ENCODE measurements at regions not wholly inside any gene's neighbourhood (a gene's known extent, or its start where the extent isn't known, plus 50 kb on each side); places are given as distances from the start of the nearest gene placed in this dataset.

GRCh38 chr13:72473321-72473720 lies 254.1 kb downstream of the MZT1 start:
- no peak overlapping the region for H3K27ac ChIP-seq
- no peak for TF ChIP-seq CTCF (conservative IDR thresholded peaks at IDR 0.05)

DNA sequence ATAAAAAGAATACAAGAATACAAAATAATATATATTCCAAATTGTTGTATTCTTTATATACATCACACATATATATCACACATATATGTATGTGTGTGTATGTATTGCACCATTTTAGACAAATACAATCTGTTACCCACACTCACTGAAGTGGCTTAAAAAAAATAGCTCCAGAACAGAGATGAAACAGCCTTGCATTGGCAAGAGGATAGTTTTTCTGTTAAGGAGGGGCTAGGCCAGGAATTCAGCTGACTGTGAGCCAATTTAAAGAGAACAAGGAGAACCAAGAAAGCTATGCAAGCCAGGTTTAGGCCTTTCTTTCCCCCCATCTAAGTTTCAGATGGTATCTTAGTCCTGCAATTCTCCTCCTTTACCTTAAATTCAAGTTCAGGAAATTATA lies 257.5 kb downstream of the MZT1 start:
- no peak overlapping the region for H3K27ac ChIP-seq
- no peak for TF ChIP-seq CTCF (conservative IDR thresholded peaks at IDR 0.05)

GRCh38 chr13:72463561-72463960 lies 263.9 kb downstream of the MZT1 start:
- TF ChIP-seq CTCF (conservative IDR thresholded peaks at IDR 0.05): no peak

DNA sequence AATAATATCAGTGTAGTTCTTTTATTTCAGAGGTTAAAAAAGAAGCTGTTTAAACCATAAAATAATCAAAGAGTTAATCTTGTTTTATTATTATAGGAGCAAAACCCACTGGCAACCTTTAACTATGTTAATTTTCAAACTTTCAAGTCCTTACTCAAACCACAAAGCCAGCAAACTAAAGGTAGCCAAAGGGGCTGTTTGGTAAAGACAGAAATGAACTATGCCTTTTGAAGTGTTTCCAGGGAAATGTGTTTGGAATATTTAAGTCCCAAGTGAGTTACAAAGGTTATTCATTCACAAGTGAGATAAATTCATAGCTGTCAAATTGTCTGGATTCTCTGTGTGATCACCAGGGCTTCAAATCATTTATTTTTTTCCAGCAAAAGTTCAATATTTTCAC lies 264.7 kb downstream of the MZT1 start:
- TF ChIP-seq CTCF (conservative IDR thresholded peaks at IDR 0.05): no peak
- H3K27ac ChIP-seq: no peak overlapping the region

More at GRCh38 chr13:72463561-72463960, 263.9 kb downstream of the MZT1 start:
- no peak overlapping the region for H3K27ac ChIP-seq

DNA sequence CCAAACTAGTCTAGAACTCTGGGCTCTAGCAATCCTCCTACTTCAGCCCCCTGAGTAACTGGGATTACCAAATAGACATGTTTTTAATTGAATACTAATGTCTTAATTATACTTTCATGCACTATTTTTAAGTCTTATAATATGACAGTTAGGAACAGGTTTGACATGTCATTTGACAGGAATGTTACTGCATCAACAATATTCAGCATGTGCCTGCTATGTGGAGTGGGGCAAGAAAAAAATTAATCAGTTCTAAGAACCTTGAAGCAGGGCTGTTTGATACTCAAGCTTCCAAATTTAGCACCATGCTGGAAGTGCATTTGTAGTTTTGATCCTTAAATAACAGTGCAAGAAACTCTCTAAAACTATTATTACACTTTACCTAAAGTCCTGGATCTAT lies 265.3 kb downstream of the MZT1 start:
- no peak overlapping the region for H3K27ac ChIP-seq
- no peak for TF ChIP-seq CTCF (conservative IDR thresholded peaks at IDR 0.05)

- H3K27ac ChIP-seq: no peak overlapping the region
Measured at GRCh38 chr13:72458701-72459100, 268.7 kb downstream of the MZT1 start.

GRCh38 chr13:72457151-72457550 lies 270.3 kb downstream of the MZT1 start:
- no peak for TF ChIP-seq CTCF (conservative IDR thresholded peaks at IDR 0.05)
- no peak overlapping the region for H3K27ac ChIP-seq

More at GRCh38 chr13:72458701-72459100, 268.7 kb downstream of the MZT1 start:
- TF ChIP-seq CTCF (conservative IDR thresholded peaks at IDR 0.05): no peak

DNA sequence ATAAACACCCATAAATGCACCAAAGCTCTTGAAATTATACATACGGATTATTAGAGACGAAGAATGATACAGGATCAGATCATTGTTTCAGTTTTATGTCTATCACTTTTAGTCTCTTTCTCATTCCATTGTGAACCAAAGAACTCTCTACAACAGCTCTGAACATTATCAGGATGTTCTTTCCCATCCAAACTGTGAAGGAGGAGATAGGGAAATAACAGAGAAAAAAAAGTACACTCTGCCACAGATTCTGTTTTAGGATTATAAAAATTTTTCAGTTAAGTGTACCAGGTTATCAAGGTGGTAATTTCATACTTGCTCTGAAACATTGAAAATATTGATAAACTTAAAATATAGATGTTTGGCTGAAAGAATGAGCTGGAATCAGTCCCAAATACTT lies 270.9 kb downstream of the MZT1 start:
- no peak overlapping the region for H3K27ac ChIP-seq
- no peak for TF ChIP-seq CTCF (conservative IDR thresholded peaks at IDR 0.05)
